ENCODE measurements at regions not wholly inside any gene's neighbourhood (a gene's known extent, or its start where the extent isn't known, plus 50 kb on each side); places are given as distances from the start of the nearest gene placed in this dataset.
"Not testable (repeated sequence)": the region's sequence is repeated elsewhere in the genome, so short reads cannot be mapped to it uniquely, and the experiment has no call there.

- DNase-seq: no peak
Measured at GRCh38 chr21:28580585-28580984, 412.1 kb downstream of the LTN1 start.

GRCh38 chr21:28579986-28580550 is 412.6 kb downstream of the LTN1 start:
- no peak for DNase-seq

GRCh38 chr21:28568692-28569091 is 424.0 kb downstream of the LTN1 start:
- no peak for DNase-seq

GRCh38 chr21:28563933-28564332 is 428.7 kb downstream of the LTN1 start:
- not testable (repeated sequence) for DNase-seq

- DNase-seq: no peak
Measured at GRCh38 chr21:28561772-28562171, 430.9 kb downstream of the LTN1 start.

GRCh38 chr21:28554660-28555475 is 437.8 kb downstream of the LTN1 start:
- no peak for DNase-seq

- no peak for DNase-seq
Measured at GRCh38 chr21:28550057-28550825, 442.4 kb downstream of the LTN1 start.

- DNase-seq: no peak
Measured at GRCh38 chr21:28548291-28548690, 444.4 kb downstream of the LTN1 start.

GRCh38 chr21:28547766-28548165 is 444.9 kb downstream of the LTN1 start:
- no peak for DNase-seq

- DNase-seq: no peak
Measured at GRCh38 chr21:28543975-28544374, 448.7 kb downstream of the LTN1 start.

GRCh38 chr21:28541371-28542112 is 451.1 kb downstream of the LTN1 start:
- no peak for DNase-seq

- no peak for DNase-seq
Measured at GRCh38 chr21:28540514-28540913, 452.2 kb downstream of the LTN1 start.

GRCh38 chr21:28539623-28539988 is 453.1 kb downstream of the LTN1 start:
- DNase-seq: no peak

- no peak for DNase-seq
Measured at GRCh38 chr21:28538987-28539622, 453.6 kb downstream of the LTN1 start.

- DNase-seq: no peak
Measured at GRCh38 chr21:28537371-28538079, 455.2 kb downstream of the LTN1 start.

GRCh38 chr21:28532446-28532845 is 460.2 kb downstream of the LTN1 start:
- DNase-seq: no peak

- no peak for DNase-seq
Measured at GRCh38 chr21:28523367-28523766, 469.3 kb downstream of the LTN1 start.

- peak; percentile 28 for DNase-seq
Measured at GRCh38 chr21:28522014-28522799, 470.5 kb downstream of the LTN1 start.

GRCh38 chr21:28518630-28519029 is 474.0 kb downstream of the LTN1 start:
- DNase-seq: no peak

GRCh38 chr21:28516991-28517592 is 475.6 kb downstream of the LTN1 start:
- peak; percentile 76 for DNase-seq

GRCh38 chr21:28516021-28516420 is 476.7 kb downstream of the LTN1 start:
- no peak for DNase-seq

Measured in activated CD4-positive, alpha-beta T cell treated with anti-CD3 and anti-CD28 coated beads, Interleukin-10, Interleukin-2, amounts not matched to agents 100 ng/mL and 50 ng/mL, durations not matched to agents 16 hours and 8 hours (primary cell).